HUES6 (cell line): ENCODE measurements at regions not wholly inside any gene's neighbourhood (a gene's known extent, or its start where the extent isn't known, plus 50 kb on each side); places are given as distances from the start of the nearest gene placed in this dataset.

Experiments
- H3K27ac ChIP-seq: 2 replicates; pipeline ENCODE4 v1.7.0; 2013; ENCODE audit warnings: low read depth, mild to moderate bottlenecking, low read length, inconsistent platforms
- H3K27me3 ChIP-seq: 2 replicates; pipeline ENCODE4 v1.6.1; 2013; ENCODE audit warnings: low read length; ENCODE audit not compliant: control insufficient read depth, insufficient read depth
- H3K36me3 ChIP-seq: 2 replicates; pipeline ENCODE4 v1.6.1; 2013; ENCODE audit warnings: low read length; ENCODE audit not compliant: control insufficient read depth, insufficient read depth
- H3K4me1 ChIP-seq: 2 replicates; pipeline ENCODE4 v1.6.1; 2013; ENCODE audit warnings: low read length; ENCODE audit not compliant: control insufficient read depth, insufficient read depth
- H3K4me3 ChIP-seq: 2 replicates; pipeline ENCODE4 v1.5.1; 2013; ENCODE audit warnings: low read depth, low read length
- H3K9ac ChIP-seq: one replicate; pipeline ENCODE4 v1.6.1; 2013; ENCODE audit warnings: mild to moderate bottlenecking, low read length
- H3K9me3 ChIP-seq: 2 replicates; pipeline ENCODE4 v1.6.1; 2013; ENCODE audit warnings: low read depth, low read length; ENCODE audit not compliant: control insufficient read depth, insufficient read depth

GRCh38 chr10:8874268-8874667 is 819.8 kb downstream of the GATA3 start:
- no peaks in the 10 kb centered on the region for H3K9me3 ChIP-seq
- H3K27me3 ChIP-seq = no peaks in the 10 kb centered on the region
- H3K36me3 ChIP-seq = no peaks in the 10 kb centered on the region
- H3K9ac ChIP-seq = no peak overlapping the region
- H3K4me3 ChIP-seq = no peak overlapping the region
- no peaks in the 10 kb centered on the region for H3K4me1 ChIP-seq
- H3K27ac ChIP-seq = no peak overlapping the region

GRCh38 chr10:8874972-8875371 is 820.5 kb downstream of the GATA3 start:
- no peaks in the 10 kb centered on the region for H3K4me1 ChIP-seq

GRCh38 chr10:8876171-8876570 is 821.7 kb downstream of the GATA3 start:
- Histone ChIP-seq H3K4me3 (no peak overlapping the region), H3K36me3 (no peaks in the 10 kb centered on the region), H3K27me3 (no peaks in the 10 kb centered on the region), H3K4me1 (no peaks in the 10 kb centered on the region), H3K27ac (no peak overlapping the region), H3K9ac (no peak overlapping the region), H3K9me3 (no peaks in the 10 kb centered on the region)

More at GRCh38 chr10:8874972-8875371, 820.5 kb downstream of the GATA3 start:
- Histone ChIP-seq H3K9me3 (no peaks in the 10 kb centered on the region), H3K27ac (no peak overlapping the region), H3K36me3 (no peaks in the 10 kb centered on the region), H3K27me3 (no peaks in the 10 kb centered on the region), H3K9ac (no peak overlapping the region), H3K4me3 (no peak overlapping the region)

- H3K9me3 ChIP-seq = no peaks in the 10 kb centered on the region
- H3K27me3 ChIP-seq = no peaks in the 10 kb centered on the region
- H3K4me1 ChIP-seq = no peaks in the 10 kb centered on the region
- no peak overlapping the region for H3K4me3 ChIP-seq
- no peak overlapping the region for H3K9ac ChIP-seq
- H3K36me3 ChIP-seq = no peaks in the 10 kb centered on the region
- H3K27ac ChIP-seq = no peak overlapping the region
Observed at GRCh38 chr10:8889538-8889937, 835.0 kb downstream of the GATA3 start.

GRCh38 chr10:8893102-8893501 is 838.6 kb downstream of the GATA3 start:
- H3K36me3 ChIP-seq = no peaks in the 10 kb centered on the region
- H3K4me1 ChIP-seq = no peaks in the 10 kb centered on the region
- no peak overlapping the region for H3K4me3 ChIP-seq
- no peak overlapping the region for H3K9ac ChIP-seq
- no peaks in the 10 kb centered on the region for H3K27me3 ChIP-seq
- no peak overlapping the region for H3K27ac ChIP-seq
- H3K9me3 ChIP-seq = no peaks in the 10 kb centered on the region

GRCh38 chr10:8894148-8894547 is 839.7 kb downstream of the GATA3 start:
- Histone ChIP-seq H3K36me3 (no peaks in the 10 kb centered on the region), H3K4me1 (no peaks in the 10 kb centered on the region), H3K27me3 (no peaks in the 10 kb centered on the region), H3K9me3 (no peaks in the 10 kb centered on the region), H3K9ac (no peak overlapping the region), H3K27ac (no peak overlapping the region), H3K4me3 (no peak overlapping the region)

- Histone ChIP-seq H3K4me3 (no peak overlapping the region), H3K27me3 (no peaks in the 10 kb centered on the region), H3K36me3 (no peaks in the 10 kb centered on the region), H3K9me3 (no peaks in the 10 kb centered on the region), H3K9ac (no peak overlapping the region), H3K4me1 (no peaks in the 10 kb centered on the region), H3K27ac (no peak overlapping the region)
Observed at GRCh38 chr10:8897769-8898168, 843.3 kb downstream of the GATA3 start.

- no peaks in the 10 kb centered on the region for H3K9me3 ChIP-seq
- H3K4me3 ChIP-seq = no peak overlapping the region
- no peak overlapping the region for H3K9ac ChIP-seq
- no peaks in the 10 kb centered on the region for H3K4me1 ChIP-seq
- H3K27ac ChIP-seq = no peak overlapping the region
- no peaks in the 10 kb centered on the region for H3K36me3 ChIP-seq
- no peaks in the 10 kb centered on the region for H3K27me3 ChIP-seq
Observed at GRCh38 chr10:8898745-8899330, 844.4 kb downstream of the GATA3 start.

GRCh38 chr10:8902926-8903325 is 848.4 kb downstream of the GATA3 start:
- no peak overlapping the region for H3K27ac ChIP-seq
- no peaks in the 10 kb centered on the region for H3K9me3 ChIP-seq
- H3K4me3 ChIP-seq = no peak overlapping the region
- H3K4me1 ChIP-seq = no peaks in the 10 kb centered on the region
- H3K9ac ChIP-seq = no peak overlapping the region
- no peaks in the 10 kb centered on the region for H3K36me3 ChIP-seq
- H3K27me3 ChIP-seq = no peaks in the 10 kb centered on the region

GRCh38 chr10:8908013-8908412 is 853.5 kb downstream of the GATA3 start:
- H3K27ac ChIP-seq = no peak overlapping the region
- no peak overlapping the region for H3K9ac ChIP-seq
- no peaks in the 10 kb centered on the region for H3K9me3 ChIP-seq
- H3K27me3 ChIP-seq = no peaks in the 10 kb centered on the region
- no peak overlapping the region for H3K4me3 ChIP-seq
- no peaks in the 10 kb centered on the region for H3K4me1 ChIP-seq
- H3K36me3 ChIP-seq = no peaks in the 10 kb centered on the region

GRCh38 chr10:8910314-8910713 is 855.8 kb downstream of the GATA3 start:
- no peaks in the 10 kb centered on the region for H3K27me3 ChIP-seq
- no peak overlapping the region for H3K9ac ChIP-seq
- H3K27ac ChIP-seq = no peak overlapping the region

GRCh38 chr10:8911032-8911431 is 856.5 kb downstream of the GATA3 start:
- Histone ChIP-seq H3K9me3 (no peaks in the 10 kb centered on the region), H3K27me3 (no peaks in the 10 kb centered on the region)

More at GRCh38 chr10:8910314-8910713, 855.8 kb downstream of the GATA3 start:
- no peaks in the 10 kb centered on the region for H3K36me3 ChIP-seq
- no peaks in the 10 kb centered on the region for H3K9me3 ChIP-seq
- H3K4me1 ChIP-seq = no peaks in the 10 kb centered on the region
- no peak overlapping the region for H3K4me3 ChIP-seq

More at GRCh38 chr10:8911032-8911431, 856.5 kb downstream of the GATA3 start:
- no peak overlapping the region for H3K27ac ChIP-seq
- H3K4me3 ChIP-seq = no peak overlapping the region
- H3K36me3 ChIP-seq = no peaks in the 10 kb centered on the region
- H3K9ac ChIP-seq = no peak overlapping the region
- no peaks in the 10 kb centered on the region for H3K4me1 ChIP-seq
